ENCODE measurements at regions not wholly inside any gene's neighbourhood (a gene's known extent, or its start where the extent isn't known, plus 50 kb on each side); places are given as distances from the start of the nearest gene placed in this dataset.

GRCh38 chr3:191003742-191004141, 141.2 kb upstream of the GMNC start:
- TF ChIP-seq CTCF (IDR thresholded peaks at IDR 0.05), result no peak
- no peak for TF ChIP-seq POLR2A (IDR thresholded peaks at IDR 0.05)
